ENCODE measurements at regions not wholly inside any gene's neighbourhood (a gene's known extent, or its start where the extent isn't known, plus 50 kb on each side); places are given as distances from the start of the nearest gene placed in this dataset.

DNA sequence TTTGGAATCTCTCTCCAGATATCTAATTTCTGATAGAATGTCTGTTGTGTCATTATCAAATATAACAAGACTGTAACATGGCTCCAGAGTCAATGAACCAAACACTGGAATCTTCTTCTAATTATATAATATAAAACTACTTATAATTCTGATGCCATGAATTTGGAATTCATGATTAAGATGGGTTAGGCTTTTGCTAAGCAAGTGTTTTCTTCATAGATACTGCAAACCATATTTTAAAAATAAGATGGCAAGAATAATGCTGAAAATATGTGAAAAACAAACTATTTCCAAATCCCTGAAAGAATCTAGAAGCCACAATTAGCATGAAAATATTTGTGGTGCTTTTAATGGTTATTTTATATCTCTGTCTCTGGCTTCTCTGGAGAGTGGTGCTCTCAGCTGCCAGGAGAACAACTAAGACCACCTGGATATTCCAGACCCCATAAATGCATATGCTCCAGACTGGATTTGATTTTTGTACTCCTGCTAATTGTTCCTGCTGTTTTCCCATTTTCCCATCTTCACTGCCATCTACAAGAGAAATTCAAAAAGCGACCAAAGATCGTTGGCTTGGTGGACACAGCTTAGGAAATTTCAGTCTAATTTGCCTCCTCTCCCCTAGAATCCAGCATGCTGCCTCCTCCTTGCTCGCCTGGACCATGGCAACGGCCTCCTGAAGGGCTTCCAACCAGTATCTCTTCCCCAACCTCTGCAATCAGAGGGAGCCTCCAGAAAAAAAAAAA lies 418.9 kb downstream of the SETD4 start:
- no peak for DNase-seq (ENCODE audit: low spot score)
- in situ Hi-C loops (cut with HindIII; ENCODE audit: low sequenced_read_pairs) = no loop called here

- DNase-seq (ENCODE audit: low spot score) = peak; percentile 37
- in situ Hi-C loops (cut with HindIII; ENCODE audit: low sequenced_read_pairs) = no loop called here
These were observed 422.9 kb downstream of the SETD4 start for GRCh38 chr21:35637431-35637830.

DNA sequence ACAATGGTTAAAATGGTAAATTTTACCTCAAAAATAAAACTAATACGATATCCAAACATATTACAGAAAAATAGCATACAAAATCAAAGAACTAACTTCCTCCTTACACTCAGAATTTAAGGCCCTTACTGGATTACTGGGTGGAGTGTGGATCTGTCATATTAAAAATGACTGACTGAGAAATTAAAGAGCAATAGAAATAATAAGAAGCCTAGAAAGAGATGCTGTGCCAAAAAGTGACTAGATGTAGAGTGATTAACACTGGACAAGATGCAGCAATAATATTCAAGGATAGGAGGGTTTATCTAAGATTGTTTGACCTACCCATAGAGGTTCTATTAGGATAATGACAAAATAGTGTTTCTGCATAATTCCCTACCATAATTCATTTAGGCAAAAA lies 424.3 kb downstream of the SETD4 start:
- in situ Hi-C loops (cut with HindIII; ENCODE audit: low sequenced_read_pairs) = no loop called here
- DNase-seq (ENCODE audit: low spot score) = no peak

DNA sequence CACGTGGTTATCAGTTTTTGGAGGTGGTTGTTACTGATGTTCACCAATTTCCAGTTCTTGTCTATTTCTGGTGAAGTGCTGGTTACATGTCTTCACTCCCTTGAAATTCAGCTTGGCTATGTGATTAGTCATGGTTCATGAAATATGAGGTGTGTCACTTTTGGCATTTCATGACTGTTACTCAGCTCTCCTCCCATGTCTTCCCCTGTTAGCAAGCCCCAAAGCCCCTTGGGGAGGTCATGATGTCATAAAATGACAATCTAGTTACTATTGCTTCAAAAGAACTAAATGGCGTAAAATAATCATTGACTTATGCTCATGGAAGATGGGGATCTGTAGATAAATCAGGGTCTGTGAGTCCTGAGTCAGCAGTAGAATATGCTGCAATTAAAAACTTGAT lies 425.1 kb downstream of the SETD4 start:
- DNase-seq (ENCODE audit: low spot score) = no peak
- in situ Hi-C loops (cut with HindIII; ENCODE audit: low sequenced_read_pairs) = no loop called here

DNA sequence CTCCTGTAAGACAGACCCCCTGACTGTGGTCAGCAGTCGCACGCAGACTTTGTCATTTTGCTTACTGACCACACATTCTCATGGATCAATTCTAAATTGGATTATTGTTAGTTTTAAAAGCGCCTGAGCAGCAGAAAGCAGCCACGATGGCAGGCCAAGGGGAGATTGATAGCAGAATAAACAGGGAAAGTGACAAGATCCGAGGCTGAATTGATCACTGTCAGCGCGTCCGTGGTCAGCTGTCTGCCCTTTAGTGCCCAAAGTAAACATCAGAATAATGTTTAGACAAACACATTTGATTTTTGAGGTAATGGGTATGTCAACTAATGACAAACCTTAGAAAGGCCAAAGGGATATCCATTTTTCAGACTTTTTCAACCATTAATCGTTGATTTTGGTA lies 426.8 kb downstream of the SETD4 start:
- in situ Hi-C loops (cut with HindIII; ENCODE audit: low sequenced_read_pairs) = no loop called here
- DNase-seq (ENCODE audit: low spot score) = no peak

- no peak for DNase-seq (ENCODE audit: low spot score)
- in situ Hi-C loops (cut with HindIII; ENCODE audit: low sequenced_read_pairs) = no loop called here
These were observed 427.6 kb downstream of the SETD4 start for GRCh38 chr21:35632711-35633110.

- in situ Hi-C loops (cut with HindIII; ENCODE audit: low sequenced_read_pairs) = no loop called here
- no peak for DNase-seq (ENCODE audit: low spot score)
These were observed 432.0 kb downstream of the SETD4 start for GRCh38 chr21:35628316-35628715.

GRCh38 chr21:35627462-35627861 lies 432.9 kb downstream of the SETD4 start:
- DNase-seq (ENCODE audit: low spot score) = no peak

DNA sequence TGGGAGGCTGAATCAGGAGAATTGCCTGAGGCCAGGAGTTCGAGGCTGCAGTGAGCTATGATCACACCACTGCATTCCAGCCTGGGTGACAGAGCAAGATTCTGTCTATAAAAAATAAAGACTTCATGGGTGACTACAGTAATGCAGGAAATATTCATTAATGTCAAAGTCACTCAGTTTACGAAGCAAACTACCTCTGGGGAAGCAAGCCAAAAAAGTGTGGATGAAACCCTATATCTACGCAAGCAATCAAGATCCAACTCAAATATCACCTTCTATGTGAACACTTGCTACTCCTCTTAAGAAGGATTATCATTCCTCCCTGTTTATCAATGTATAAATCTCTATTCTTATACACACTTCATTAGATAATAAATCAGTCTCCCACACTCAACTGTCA lies 434.8 kb downstream of the SETD4 start:
- DNase-seq (ENCODE audit: low spot score) = no peak
- in situ Hi-C loops (cut with HindIII; ENCODE audit: low sequenced_read_pairs) = no loop called here

More at GRCh38 chr21:35627462-35627861, 432.9 kb downstream of the SETD4 start:
- in situ Hi-C loops (cut with HindIII; ENCODE audit: low sequenced_read_pairs) = no loop called here

DNA sequence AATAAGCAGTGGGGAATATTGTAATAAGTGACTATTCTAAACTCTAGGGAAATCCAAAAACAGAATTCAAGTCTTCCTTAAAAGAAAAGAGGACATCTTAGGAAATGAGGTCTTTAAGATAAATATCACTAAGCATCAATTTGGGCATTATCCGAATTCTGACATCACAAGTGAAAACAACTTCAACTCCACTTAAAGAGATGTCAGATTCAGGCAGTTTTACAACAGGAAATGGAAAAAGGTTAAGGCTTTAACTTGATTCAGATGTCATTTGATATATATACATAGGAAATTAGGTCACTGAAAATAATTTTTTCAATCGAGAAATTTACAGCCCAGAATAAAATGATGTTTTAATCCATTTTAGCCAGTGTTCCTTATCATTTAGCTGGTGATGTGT lies 435.4 kb downstream of the SETD4 start:
- in situ Hi-C loops (cut with HindIII; ENCODE audit: low sequenced_read_pairs) = no loop called here
- DNase-seq (ENCODE audit: low spot score) = no peak

DNA sequence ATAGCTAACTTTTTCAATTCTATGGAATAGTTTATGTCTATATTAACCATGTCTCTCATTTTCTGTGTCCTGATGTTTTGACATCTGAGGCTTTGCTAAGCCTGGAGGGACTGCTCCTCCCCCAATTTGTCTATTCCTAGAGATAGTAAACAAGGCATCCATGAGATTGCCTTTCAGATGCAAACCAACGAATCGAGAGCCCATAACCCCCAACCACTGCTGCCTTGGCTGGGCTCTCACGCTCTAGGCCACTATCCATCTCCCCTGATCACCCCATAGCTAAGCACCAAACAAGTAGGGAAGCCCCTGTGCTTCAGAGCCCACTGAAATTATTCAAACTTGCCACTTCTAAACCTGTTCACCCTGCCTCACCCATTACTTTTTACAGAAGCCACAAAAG lies 437.7 kb downstream of the SETD4 start:
- no peak for DNase-seq (ENCODE audit: low spot score)
- in situ Hi-C loops (cut with HindIII; ENCODE audit: low sequenced_read_pairs) = no loop called here

DNA sequence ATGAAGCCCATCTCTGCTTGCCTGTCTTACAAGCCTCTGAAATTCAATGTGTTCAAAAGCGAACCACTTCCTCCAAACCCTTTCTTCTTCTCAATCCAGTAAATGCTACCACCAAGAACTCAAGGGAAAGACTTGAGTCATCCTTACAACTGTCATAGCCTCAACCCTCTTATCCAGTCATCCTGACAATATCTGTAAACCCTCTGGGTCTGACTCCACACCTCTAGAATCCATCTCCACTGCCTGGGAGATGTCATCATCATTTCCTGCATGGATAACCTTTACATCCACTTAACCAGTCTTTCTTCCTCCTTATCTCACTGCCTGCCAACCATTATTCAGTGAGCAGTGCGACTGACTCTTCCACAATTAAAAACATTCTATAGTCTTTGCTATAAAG lies 441.1 kb downstream of the SETD4 start:
- DNase-seq (ENCODE audit: low spot score) = no peak
- in situ Hi-C loops (cut with HindIII; ENCODE audit: low sequenced_read_pairs) = no loop called here

GRCh38 chr21:35617491-35617890 lies 442.8 kb downstream of the SETD4 start:
- in situ Hi-C loops (cut with HindIII; ENCODE audit: low sequenced_read_pairs) = no loop called here
- no peak for DNase-seq (ENCODE audit: low spot score)

DNA sequence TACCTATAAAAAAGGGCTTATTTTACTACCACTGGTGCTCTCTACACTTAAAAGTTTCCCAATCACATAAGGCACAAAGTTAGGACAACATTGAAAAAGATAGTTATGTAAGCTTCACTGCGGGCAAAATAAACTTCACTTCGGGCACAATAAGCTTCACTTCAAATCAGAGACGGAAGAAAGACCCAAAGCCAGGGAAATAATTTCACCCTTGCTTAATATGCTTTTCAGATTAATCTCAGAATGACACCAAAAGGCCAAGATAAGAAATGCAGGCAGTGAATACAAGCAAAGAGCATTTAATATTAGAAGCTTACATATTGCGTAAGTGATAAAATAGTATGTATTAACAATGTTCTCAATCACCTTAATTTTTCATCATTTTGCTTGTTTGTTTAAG lies 444.2 kb downstream of the SETD4 start:
- peak; percentile 3 for DNase-seq (ENCODE audit: low spot score)
- in situ Hi-C loops (cut with HindIII; ENCODE audit: low sequenced_read_pairs) = no loop called here

GRCh38 chr21:35615325-35615724 lies 445.0 kb downstream of the SETD4 start:
- no peak for DNase-seq (ENCODE audit: low spot score)
- in situ Hi-C loops (cut with HindIII; ENCODE audit: low sequenced_read_pairs) = no loop called here

DNA sequence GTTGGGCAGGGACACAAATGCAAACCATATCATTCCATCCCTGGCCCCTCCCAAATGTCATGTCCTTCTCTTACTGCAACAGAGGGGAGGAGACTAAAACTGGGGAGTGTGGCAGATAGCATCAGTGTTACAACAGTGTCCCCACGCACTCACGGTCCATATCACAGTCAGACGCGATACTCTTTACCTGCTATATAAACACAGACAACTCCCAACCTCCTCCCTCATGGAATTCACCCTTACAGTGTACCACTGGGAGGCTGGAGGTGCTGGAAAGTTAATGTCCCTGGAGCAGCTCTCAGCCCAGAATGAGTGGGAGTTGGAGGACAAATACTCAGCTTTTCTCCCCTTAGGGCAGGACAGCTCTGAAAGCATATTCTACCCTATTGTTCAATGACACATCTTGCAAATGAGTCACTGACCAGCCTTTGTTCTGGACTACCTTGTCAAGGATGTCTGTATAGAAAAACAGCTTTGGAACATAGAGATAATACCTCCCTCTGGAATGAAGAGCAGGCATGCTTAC lies 445.9 kb downstream of the SETD4 start:
- in situ Hi-C loops (cut with HindIII; ENCODE audit: low sequenced_read_pairs) = no loop called here
- no peak for DNase-seq (ENCODE audit: low spot score)

DNA sequence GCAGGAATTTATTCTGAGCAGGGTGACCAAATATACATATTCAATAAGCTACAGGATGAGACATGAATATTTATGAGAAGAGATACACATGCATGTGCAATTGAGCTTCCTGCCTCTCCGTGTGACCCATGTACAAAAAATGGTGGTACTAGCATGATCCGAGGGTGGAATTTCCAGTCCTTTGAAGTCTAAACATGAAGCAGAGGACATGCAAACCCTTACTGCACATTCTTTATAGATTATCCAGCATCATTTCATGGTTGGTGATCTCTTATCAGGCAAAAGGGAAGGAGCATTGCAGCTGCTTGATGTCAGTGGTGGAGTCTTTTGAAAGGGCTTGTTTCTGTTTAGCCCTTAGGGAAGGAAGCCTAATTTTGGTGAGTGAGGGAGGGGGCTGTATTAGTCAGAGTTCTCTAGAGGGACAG lies 448.6 kb downstream of the SETD4 start:
- in situ Hi-C loops (cut with HindIII; ENCODE audit: low sequenced_read_pairs) = no loop called here
- DNase-seq (ENCODE audit: low spot score) = no peak

- in situ Hi-C loops (cut with HindIII; ENCODE audit: low sequenced_read_pairs) = no loop called here
- no peak for DNase-seq (ENCODE audit: low spot score)
These were observed 451.1 kb downstream of the SETD4 start for GRCh38 chr21:35609263-35609662.

GRCh38 chr21:35607406-35607805 lies 452.9 kb downstream of the SETD4 start:
- in situ Hi-C loops (cut with HindIII; ENCODE audit: low sequenced_read_pairs) = no loop called here
- no peak for DNase-seq (ENCODE audit: low spot score)

DNA sequence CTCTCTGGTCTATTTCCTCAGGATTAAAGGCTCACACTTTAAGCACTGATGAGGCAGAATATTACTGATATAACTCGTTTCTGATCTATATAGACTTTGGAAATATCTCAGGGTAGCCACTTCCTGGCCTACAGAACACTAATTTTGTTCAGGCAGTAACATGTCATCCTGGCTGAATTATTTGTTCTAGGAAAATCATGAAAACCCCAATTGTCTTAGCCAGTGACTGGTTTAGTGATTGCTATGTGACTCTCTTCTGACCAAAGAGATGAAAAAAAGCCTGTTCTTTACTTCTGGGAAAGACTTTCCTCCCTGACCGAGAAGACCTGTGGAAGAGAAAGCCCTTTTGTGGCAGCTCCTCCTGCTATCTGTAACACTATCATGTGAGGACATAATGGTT lies 453.7 kb downstream of the SETD4 start:
- DNase-seq (ENCODE audit: low spot score) = no peak
- in situ Hi-C loops (cut with HindIII; ENCODE audit: low sequenced_read_pairs) = no loop called here

DNA sequence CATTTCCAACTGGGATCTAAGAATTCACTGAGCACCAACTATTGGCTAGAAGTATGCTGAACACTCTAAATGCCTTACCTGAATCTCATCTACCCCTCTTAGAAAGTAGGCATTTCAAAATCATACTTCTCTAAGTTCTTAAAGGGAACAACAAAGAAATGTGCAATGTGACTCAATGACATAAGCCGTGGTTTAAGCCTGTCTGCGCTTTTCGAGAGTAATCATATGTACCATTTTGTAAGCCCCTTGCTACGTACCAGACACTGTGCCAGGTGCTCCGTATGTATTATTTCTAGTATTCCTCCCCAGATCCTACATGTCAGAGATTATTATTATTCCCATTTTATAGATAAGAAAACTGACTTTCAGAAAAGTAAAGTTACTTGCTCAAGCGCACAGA lies 454.2 kb downstream of the SETD4 start:
- in situ Hi-C loops (cut with HindIII; ENCODE audit: low sequenced_read_pairs) = no loop called here
- no peak for DNase-seq (ENCODE audit: low spot score)

All from G401 (cell line).